ENCODE measurements at regions not wholly inside any gene's neighbourhood (a gene's known extent, or its start where the extent isn't known, plus 50 kb on each side); places are given as distances from the start of the nearest gene placed in this dataset.

DNA sequence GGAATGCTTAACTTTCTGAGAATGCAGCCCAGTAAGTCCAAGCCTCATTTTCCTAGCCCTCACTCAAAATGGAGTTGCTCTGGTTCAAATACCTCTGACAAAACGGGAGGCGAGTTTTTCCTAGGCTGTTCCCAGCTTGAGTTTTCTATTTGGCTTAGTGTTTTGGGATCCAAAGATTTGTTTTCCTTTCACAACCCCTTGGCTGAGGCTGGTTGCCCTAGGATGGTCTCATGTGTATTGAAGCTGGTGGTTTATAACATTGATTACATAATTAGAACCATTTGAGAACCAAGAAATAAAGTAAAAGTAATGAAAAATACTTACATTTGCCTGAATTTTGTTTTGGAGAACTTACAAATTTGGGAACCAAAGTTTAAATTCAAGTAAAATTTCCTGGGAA, 611.1 kb upstream of the LUZP2 start:
- TF ChIP-seq, protein P1, sequence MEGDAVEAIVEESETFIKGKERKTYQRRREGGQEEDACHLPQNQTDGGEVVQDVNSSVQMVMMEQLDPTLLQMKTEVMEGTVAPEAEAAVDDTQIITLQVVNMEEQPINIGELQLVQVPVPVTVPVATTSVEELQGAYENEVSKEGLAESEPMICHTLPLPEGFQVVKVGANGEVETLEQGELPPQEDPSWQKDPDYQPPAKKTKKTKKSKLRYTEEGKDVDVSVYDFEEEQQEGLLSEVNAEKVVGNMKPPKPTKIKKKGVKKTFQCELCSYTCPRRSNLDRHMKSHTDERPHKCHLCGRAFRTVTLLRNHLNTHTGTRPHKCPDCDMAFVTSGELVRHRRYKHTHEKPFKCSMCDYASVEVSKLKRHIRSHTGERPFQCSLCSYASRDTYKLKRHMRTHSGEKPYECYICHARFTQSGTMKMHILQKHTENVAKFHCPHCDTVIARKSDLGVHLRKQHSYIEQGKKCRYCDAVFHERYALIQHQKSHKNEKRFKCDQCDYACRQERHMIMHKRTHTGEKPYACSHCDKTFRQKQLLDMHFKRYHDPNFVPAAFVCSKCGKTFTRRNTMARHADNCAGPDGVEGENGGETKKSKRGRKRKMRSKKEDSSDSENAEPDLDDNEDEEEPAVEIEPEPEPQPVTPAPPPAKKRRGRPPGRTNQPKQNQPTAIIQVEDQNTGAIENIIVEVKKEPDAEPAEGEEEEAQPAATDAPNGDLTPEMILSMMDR (IDR thresholded peaks at IDR 0.05): no peak
- no peak for TF ChIP-seq POLR2A (IDR thresholded peaks at IDR 0.05)
